GM23338 (cell line): ENCODE measurements at regions not wholly inside any gene's neighbourhood (a gene's known extent, or its start where the extent isn't known, plus 50 kb on each side); places are given as distances from the start of the nearest gene placed in this dataset.

Experiments
- CREB1 ChIP-seq: fragments of 250-450 bp; sonication (Bioruptor Pico); IDR thresholded peaks from 2 replicates; pipeline ENCODE4 v1.5.0; 2020; ENCODE audit warnings: low read depth, mild to moderate bottlenecking, moderate library complexity
- CTCF ChIP-seq, 2 experiments: fragments of 200-600 bp in 1 of 2; sonication (generic) in 1 of 2; conservative IDR thresholded peaks; 2 replicates each; pipeline versions ENCODE4 v1.5.1 to v1.6.1; 2016 to 2017; ENCODE audit warnings: antibody characterized with exemption in 2 of 2, low read depth in 2 of 2, mild to moderate bottlenecking in 2 of 2, moderate library complexity in 1 of 2
- EZH2 ChIP-seq: fragments of 200-600 bp; sonication (generic); IDR thresholded peaks from one replicate; pipeline ENCODE4 v1.8.0; 2017; ENCODE audit warnings: antibody characterized with exemption, mild to moderate bottlenecking, low read depth; ENCODE audit not compliant: unreplicated experiment
- JUNB ChIP-seq: IDR thresholded peaks from one replicate; pipeline ENCODE4 v1.6.1; 2016; ENCODE audit warnings: antibody characterized with exemption; ENCODE audit not compliant: unreplicated experiment
- POLR2AphosphoS5 ChIP-seq: IDR thresholded peaks from 2 replicates; pipeline ENCODE4 v1.6.1; 2016; ENCODE audit warnings: antibody characterized with exemption, low read depth
- REST ChIP-seq: IDR thresholded peaks from one replicate; pipeline ENCODE4 v1.6.1; 2018; ENCODE audit warnings: antibody characterized with exemption; ENCODE audit not compliant: unreplicated experiment
- ZNF114 ChIP-seq: fragments of 250-450 bp; sonication (Bioruptor Pico); IDR thresholded peaks from 2 replicates; pipeline ENCODE4 v1.5.0; 2020; ENCODE audit warnings: mild to moderate bottlenecking, moderate library complexity

GRCh38 chr18:70513502-70514171 is 224.8 kb downstream of the SOCS6 start:
- no peak for TF ChIP-seq POLR2AphosphoS5
- no peak for TF ChIP-seq CTCF (conservative IDR thresholded peaks at IDR 0.05; ENCODE audit: low read depth in 2 of 2)
- TF ChIP-seq ZNF114 (CRISPR knock-in tag): no peak
- no peak for TF ChIP-seq EZH2
- no peak for TF ChIP-seq JUNB
- no peak for TF ChIP-seq REST
- TF ChIP-seq CREB1 (CRISPR knock-in tag): no peak
